Activated T-cell treated with anti-CD3 and anti-CD28 coated beads, Interleukin-2, amount 50 U/mL, for 24 hours (primary cell): ENCODE measurements at regions not wholly inside any gene's neighbourhood (a gene's known extent, or its start where the extent isn't known, plus 50 kb on each side); places are given as distances from the start of the nearest gene placed in this dataset.
A peak's percentile ranks its signal among the peaks of the same experiment; 100 is the strongest.

Experiments used
- DNase-seq: peaks from one replicate; pipeline ENCODE4 v3.0.0-alpha.2; 2020
- H3K27ac Mint-ChIP-seq: 2 replicates; pipeline ENCODE4 v1.8.0; 2020; ENCODE audit warnings: mild to moderate bottlenecking, mixed read lengths
- H3K27me3 Mint-ChIP-seq: 2 replicates; pipeline ENCODE4 v1.8.0; 2020; ENCODE audit warnings: mixed read lengths
- H3K36me3 Mint-ChIP-seq: 2 replicates; pipeline ENCODE4 v1.8.0; 2020; ENCODE audit warnings: low read depth, mixed read lengths
- H3K4me1 Mint-ChIP-seq: 2 replicates; pipeline ENCODE4 v1.8.0; 2020; ENCODE audit warnings: low read depth, mixed read lengths
- H3K4me3 Mint-ChIP-seq: 2 replicates; pipeline ENCODE4 v1.8.0; 2020; ENCODE audit warnings: mild to moderate bottlenecking, moderate library complexity, mixed read lengths
- H3K9me3 Mint-ChIP-seq: 2 replicates; pipeline ENCODE4 v1.8.0; 2020; ENCODE audit warnings: mixed read lengths

DNA sequence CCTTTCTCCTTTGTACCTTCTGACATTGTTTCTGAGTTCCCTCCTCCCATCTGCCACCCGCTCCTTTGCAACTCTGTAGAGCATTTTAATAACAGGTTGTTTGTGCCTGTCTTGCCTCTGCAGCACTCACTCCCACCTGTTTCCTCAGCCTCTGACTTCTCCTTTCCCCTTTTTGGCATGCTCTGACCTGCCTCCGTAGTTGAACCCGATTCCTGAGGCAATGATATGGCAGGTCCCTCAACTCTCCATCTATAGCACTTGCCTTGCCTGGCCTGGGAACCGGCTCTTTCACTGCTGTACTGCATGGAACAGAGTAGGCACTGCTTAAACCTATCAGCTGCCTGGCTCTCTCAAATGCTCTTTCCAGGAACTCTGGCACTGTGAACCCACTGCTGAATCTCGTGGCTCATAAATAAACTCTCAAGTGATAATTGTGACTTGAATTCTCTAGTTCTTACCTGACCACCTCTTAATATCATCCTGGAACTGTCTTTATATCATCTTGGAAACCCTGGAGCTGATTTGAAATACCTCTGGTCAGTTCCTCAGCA lies 50.3 kb downstream of the UTRN start:
- Mint-ChIP-seq H3K27me3 (no peaks in the 10 kb centered on the region), H3K4me1 (peaks cover 51% of the 10 kb centered on the region), H3K4me3 (peak overlapping the region; percentile 70), H3K36me3 (no peaks in the 10 kb centered on the region), H3K27ac (peak overlapping the region; percentile 61), H3K9me3 (no peaks in the 10 kb centered on the region)
- DNase-seq = no peak

DNA sequence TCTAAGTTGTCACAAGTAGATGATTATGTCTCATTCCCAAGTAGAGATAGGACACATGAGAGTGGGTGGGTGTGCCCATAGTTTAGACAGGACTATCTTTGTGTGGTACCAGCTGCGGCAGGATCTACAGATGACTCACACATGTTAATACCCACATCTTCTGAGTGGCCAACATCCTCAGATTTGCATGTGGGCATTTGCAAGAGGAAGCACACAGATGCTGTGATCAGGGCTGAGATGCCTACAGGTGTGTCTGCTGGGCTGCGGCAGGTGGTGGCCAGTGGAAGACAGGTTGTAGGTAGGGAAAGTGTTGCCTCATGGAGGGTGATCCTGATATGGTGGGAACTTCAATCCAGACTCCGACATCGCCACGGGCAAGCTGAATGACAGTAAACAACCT lies 50.8 kb downstream of the UTRN start:
- Mint-ChIP-seq H3K9me3 (no peaks in the 10 kb centered on the region), H3K36me3 (no peaks in the 10 kb centered on the region), H3K4me1 (peaks cover 57% of the 10 kb centered on the region), H3K4me3 (no peak overlapping the region), H3K27ac (no peak overlapping the region), H3K27me3 (no peaks in the 10 kb centered on the region)
- no peak for DNase-seq

DNA sequence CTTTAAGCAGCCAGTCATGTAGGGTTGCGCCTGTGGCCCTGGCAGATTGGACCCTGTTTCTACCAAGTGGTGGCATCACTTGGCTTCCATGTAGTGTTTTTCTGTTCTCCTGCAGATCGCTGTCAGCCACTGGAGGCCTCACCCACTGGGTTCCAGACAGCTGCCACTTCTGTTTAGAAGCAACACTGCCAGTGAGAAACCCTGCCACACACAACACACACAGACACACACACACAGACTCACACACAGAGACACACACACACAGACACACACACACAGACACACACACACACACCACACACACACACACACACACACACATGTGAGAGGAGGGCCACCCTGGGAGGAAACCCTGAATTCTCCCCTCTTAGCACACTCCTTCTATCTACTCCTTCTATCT lies 51.8 kb downstream of the UTRN start:
- H3K4me1 Mint-ChIP-seq = peaks cover 66% of the 10 kb centered on the region
- no peaks in the 10 kb centered on the region for H3K9me3 Mint-ChIP-seq
- DNase-seq = no peak
- H3K36me3 Mint-ChIP-seq = no peaks in the 10 kb centered on the region
- H3K27me3 Mint-ChIP-seq = no peaks in the 10 kb centered on the region
- no peak overlapping the region for H3K27ac Mint-ChIP-seq
- no peak overlapping the region for H3K4me3 Mint-ChIP-seq

DNA sequence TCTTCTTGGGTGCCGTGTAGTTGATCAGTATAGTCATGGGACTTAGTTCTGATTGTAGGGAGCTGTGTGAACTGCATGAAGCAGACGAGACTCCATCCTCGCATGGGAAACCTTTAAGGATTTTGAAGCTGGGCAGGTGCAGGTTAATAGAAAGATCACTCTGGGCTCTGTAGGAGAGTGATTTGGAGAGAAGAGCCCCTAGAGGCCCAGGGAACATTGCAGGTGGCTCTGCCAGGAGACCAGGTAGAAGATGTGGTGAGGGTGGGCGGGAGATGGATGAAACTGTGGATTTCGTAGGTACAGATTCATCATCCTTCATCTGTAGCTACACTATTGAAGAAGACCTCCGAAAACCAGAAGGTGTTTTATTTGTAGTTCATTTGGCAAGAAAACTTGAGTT lies 53.3 kb downstream of the UTRN start:
- Mint-ChIP-seq H3K4me1 (peaks cover 73% of the 10 kb centered on the region), H3K27me3 (no peaks in the 10 kb centered on the region), H3K27ac (no peak overlapping the region), H3K4me3 (no peak overlapping the region), H3K36me3 (no peaks in the 10 kb centered on the region), H3K9me3 (no peaks in the 10 kb centered on the region)
- DNase-seq = no peak

DNA sequence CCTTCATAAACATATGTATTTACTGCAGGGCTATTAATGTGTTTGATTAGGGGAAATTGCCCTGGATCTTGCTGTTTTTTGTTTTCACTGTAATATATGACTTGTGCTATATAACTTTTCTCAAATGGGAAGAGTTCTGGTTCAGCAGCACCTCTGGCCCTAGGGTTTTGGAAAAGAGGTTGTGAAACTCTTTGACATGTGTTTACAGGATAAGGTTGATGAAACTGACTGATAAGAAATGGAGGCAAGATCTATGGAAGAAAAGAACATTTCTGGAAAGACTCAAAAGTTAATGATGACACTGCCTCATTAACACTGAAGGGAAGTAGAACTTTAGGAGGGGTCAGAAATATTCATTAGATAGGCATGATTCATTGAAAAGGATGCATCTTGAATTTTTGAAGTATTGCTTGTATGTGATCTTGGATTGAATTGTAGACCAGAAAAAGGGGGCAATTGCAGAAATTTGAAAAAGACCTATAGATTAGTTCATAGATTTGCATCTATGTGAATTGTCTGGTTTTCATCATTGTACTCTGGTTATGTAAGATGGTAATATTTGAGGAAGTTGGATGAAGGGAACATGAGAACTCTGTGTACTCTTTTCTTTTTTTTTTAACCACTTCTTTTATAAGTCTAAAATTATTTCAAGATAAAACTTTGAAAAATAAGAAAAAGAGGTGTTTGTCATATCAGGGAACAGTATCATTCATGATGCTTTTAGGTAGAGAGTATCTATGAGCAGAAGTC lies 54.0 kb downstream of the UTRN start:
- no peak overlapping the region for H3K27ac Mint-ChIP-seq
- H3K4me1 Mint-ChIP-seq = peaks cover 74% of the 10 kb centered on the region
- no peak for DNase-seq
- no peaks in the 10 kb centered on the region for H3K27me3 Mint-ChIP-seq
- H3K4me3 Mint-ChIP-seq = no peak overlapping the region
- H3K9me3 Mint-ChIP-seq = no peaks in the 10 kb centered on the region
- H3K36me3 Mint-ChIP-seq = peaks cover 3% of the 10 kb centered on the region

DNA sequence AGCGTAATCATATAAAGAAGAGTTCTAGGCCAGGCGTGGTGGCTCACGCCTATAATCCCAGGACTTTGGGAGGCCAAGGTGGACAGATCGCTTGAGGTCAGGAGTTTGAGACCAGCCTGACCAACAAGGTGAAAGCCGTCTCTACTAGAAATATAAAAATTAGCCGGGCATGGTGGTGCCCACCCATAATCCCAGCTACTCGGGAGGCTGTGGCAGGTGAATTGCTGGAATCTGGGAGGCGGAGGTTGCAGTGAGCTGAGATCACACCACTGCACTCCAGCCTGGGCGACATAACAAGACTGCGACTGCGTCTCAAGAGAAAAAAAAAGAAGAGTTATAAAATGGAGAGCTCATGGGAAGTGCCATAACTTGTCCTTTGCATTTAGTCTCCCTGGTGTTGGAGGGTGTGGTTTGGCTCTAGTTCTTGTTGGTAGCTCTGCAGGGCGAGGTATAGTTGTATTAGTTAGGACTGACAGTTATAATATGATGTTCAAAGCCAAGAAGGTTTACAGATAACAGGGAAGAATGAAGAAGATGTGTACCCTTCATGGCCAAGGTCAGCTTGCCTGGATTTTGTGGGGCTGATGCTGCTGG lies 54.8 kb downstream of the UTRN start:
- Mint-ChIP-seq H3K27ac (no peak overlapping the region), H3K36me3 (peaks cover 7% of the 10 kb centered on the region)

DNA sequence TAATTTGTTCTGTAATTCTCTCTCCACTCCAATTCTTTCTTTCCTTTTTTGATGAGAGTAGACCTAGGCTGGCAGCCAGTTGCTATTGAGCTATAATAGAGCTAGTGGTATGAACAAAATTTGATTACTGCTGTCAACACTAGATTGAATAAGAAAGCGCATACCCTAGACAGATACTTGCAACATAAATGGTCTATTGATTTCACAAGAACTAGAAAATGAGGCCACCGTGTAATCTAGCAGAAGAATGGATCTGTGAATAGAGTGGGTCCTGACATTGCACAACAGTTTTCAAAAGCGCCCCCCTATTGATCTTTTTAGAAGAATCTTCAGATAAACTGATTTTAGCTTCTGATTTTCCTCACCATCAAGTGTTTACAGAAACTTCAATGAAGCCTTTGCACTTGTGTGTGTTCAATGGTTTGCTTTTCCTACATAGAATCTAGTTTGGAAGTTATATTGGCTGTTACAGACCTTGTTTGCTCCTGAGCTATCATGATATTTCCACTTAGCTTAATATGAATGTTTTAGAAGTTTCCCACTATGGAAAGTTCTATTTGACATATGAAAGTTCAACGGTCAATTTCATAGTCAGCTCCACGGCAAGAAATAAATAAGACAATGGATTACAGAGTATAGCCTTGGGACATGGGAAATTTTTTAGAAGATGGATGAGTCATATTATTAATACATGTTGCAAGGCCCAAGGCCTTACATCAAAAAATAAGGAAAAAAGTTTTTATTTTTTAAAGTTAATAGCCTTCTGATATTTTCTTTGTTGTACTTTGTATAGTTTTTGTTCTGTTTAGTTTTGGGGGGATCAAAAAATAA lies 55.6 kb downstream of the UTRN start:
- Mint-ChIP-seq H3K36me3 (peaks cover 7% of the 10 kb centered on the region), H3K9me3 (no peaks in the 10 kb centered on the region), H3K4me3 (no peak overlapping the region), H3K27me3 (no peaks in the 10 kb centered on the region), H3K4me1 (peaks cover 73% of the 10 kb centered on the region), H3K27ac (no peak overlapping the region)
- no peak for DNase-seq

More for the DNA sequence above, 54.8 kb downstream of the UTRN start:
- Mint-ChIP-seq H3K9me3 (no peaks in the 10 kb centered on the region), H3K27me3 (no peaks in the 10 kb centered on the region), H3K4me1 (peaks cover 74% of the 10 kb centered on the region), H3K4me3 (no peak overlapping the region)
- DNase-seq = no peak

DNA sequence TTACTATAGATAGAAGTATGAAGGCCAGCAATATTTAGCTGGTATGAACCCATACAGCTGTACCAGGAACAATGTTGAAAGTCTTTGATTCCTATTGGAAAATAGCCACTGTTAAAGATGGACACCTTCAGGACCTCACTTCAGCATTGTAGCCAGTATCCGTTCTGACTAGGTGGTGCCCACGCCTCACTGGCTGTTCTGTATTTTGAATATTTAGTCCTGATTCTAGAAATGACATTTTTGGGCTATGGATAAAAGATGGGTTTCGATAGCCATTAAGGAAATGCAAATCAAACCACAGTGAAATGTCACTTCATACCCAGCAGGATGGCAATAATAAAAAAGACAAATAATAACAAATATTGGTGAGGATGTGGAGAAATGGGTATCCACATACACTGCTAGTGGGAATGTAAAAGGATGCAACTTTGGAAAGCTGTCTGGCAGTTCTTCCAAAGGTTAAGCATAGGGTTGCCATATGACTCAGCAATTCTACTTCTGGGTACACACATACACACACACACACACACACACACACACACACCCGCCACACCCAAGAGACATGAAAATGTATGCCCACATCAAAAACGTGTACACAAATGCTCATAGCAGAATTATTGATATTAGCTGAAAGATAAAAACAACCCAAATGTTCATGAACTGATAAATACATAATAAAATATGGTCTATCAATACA lies 56.8 kb downstream of the UTRN start:
- H3K36me3 Mint-ChIP-seq = peaks cover 7% of the 10 kb centered on the region
- no peaks in the 10 kb centered on the region for H3K27me3 Mint-ChIP-seq
- DNase-seq = no peak
- no peak overlapping the region for H3K27ac Mint-ChIP-seq
- no peak overlapping the region for H3K4me3 Mint-ChIP-seq
- peaks cover 69% of the 10 kb centered on the region for H3K4me1 Mint-ChIP-seq
- H3K9me3 Mint-ChIP-seq = no peaks in the 10 kb centered on the region

DNA sequence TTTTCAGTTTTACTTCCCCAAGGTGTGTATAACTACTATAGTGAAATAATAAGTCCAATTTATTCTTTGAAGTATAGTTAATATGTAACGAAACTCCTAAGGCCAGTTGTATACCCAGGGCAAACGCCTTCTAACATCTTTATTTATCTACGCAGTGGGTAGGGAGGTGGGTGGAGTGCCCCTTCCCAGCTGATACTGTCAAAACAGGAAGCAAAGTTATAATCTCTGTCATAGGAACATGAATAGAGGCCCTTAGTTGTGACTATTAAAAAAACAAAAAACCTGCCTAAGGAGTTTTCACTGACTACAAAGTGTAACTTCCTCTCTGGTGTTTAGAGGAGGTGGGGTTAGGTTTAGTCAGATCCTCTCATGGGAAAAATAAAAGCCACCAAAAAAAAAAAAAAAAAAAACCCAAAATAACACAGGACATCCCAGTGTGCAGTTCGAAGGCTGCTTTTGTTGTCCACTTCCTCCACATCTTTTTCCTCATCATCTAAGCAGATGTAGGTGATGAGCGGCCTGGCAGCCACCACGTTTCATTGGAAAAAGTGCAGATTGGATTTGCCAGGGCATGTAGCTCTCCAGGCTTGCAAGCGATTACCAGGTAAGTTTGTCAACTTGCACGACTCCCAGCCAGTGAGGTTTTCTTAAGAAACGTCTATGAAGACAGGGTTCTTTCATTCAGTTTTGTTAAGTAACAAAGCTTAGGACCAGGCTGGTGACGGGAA lies 58.7 kb downstream of the UTRN start:
- H3K4me3 Mint-ChIP-seq = peak overlapping the region; percentile 87
- H3K27me3 Mint-ChIP-seq = no peaks in the 10 kb centered on the region
- H3K4me1 Mint-ChIP-seq = peaks cover 75% of the 10 kb centered on the region
- peak overlapping the region; percentile 98 for H3K27ac Mint-ChIP-seq
- DNase-seq = peak; percentile 60
- H3K36me3 Mint-ChIP-seq = peaks cover 9% of the 10 kb centered on the region
- H3K9me3 Mint-ChIP-seq = peaks cover 4% of the 10 kb centered on the region

DNA sequence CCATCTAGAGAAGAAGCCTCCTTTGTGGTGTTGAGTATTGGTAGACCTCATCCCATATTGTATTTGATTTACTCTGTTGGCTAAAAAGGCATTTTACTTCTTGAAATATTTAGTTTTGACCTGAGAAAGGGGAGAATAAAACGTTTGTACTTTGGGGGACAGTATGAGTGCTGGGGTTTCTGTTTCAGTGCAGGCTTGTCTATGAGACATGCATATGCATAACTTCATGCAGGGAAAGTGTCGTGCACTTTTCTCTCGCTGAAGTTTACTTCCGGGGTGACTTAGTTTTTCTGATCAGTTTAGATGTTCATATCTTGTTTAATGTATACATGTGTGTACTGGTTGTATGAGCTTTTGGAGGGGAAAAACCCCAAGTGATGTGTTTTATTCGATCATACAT lies 59.5 kb downstream of the UTRN start:
- no peaks in the 10 kb centered on the region for H3K27me3 Mint-ChIP-seq
- DNase-seq = no peak
- peaks cover 4% of the 10 kb centered on the region for H3K9me3 Mint-ChIP-seq
- peak overlapping the region; percentile 87 for H3K4me3 Mint-ChIP-seq
- peaks cover 9% of the 10 kb centered on the region for H3K36me3 Mint-ChIP-seq
- peak overlapping the region; percentile 98 for H3K27ac Mint-ChIP-seq
- H3K4me1 Mint-ChIP-seq = peaks cover 78% of the 10 kb centered on the region

DNA sequence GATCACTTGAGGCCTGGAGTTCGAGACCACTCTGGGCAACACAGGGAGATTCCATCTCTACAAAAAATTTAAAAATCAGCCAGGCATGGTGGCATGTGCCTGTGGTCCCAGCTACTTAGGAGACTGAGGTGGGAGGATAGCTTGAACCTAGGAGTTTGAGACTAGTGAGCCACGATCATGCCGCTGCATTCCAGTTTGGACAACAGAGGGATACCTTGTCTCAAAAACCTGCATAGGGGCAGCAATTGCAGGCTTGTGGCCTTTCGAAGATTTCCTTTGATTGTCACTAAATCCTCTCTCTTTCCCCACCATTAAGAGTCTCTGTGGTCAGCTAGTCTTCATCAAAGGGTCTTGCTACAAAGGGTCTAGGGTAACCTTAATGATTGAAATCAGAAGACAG lies 60.3 kb downstream of the UTRN start:
- Mint-ChIP-seq H3K36me3 (peaks cover 9% of the 10 kb centered on the region), H3K27me3 (no peaks in the 10 kb centered on the region), H3K27ac (peak overlapping the region; percentile 98), H3K4me3 (peak overlapping the region; percentile 87), H3K9me3 (peaks cover 4% of the 10 kb centered on the region), H3K4me1 (peaks cover 83% of the 10 kb centered on the region)
- no peak for DNase-seq

DNA sequence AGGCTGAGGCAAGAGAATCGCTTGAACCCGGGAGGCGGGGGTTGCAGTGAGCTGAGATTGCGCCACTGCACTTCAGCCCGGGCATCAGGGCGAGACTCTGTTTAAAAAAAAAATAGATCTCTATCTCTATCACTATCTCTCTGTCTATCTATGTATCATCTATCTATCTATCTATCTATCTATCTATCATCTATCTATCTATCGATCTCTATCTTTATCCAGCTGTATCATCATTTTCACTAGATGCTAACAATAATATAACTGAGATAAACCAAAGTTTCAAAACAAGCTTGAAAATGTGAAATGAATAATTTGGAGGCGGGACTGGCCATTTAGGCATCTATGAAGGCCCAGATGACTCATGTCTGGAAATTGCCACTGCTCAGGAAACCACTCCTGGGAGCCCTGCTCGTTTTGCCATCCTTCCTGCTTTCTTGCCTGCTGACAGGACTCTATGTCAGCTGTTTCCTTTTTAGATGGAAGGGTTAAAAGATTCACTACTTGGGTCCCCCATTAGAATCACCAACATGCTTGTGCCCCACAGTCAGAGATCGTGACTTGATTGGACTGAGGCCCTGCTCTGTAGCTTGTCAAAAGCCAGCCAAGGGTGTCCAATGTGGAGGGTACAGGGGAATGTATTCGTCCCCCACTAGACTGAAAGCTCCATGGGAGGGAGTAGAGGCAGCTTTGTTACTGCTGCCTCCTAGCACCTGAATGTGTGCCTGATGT lies 61.7 kb downstream of the UTRN start:
- no peak for DNase-seq
- Mint-ChIP-seq H3K4me3 (peak overlapping the region; percentile 66), H3K27ac (peak overlapping the region; percentile 87), H3K4me1 (peaks cover 84% of the 10 kb centered on the region), H3K9me3 (peaks cover 4% of the 10 kb centered on the region), H3K36me3 (peaks cover 9% of the 10 kb centered on the region), H3K27me3 (no peaks in the 10 kb centered on the region)

DNA sequence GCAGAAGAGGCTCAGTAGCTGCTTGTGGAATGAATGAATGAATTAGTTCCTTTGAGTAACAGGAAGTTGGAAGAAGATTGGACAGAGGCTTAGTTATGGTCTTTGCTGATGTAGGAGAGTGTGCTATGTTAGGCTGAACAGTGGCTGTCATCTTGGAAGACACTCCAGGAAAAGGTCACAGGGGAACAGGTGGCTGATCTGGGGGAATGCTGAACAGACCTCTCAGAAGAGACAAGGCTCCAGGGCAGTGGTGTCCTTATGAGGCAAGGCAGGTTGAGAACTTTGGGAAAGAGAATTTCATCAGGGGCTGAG lies 62.3 kb downstream of the UTRN start:
- peaks cover 85% of the 10 kb centered on the region for H3K4me1 Mint-ChIP-seq
- H3K36me3 Mint-ChIP-seq = peaks cover 9% of the 10 kb centered on the region
- no peak for DNase-seq
- no peak overlapping the region for H3K4me3 Mint-ChIP-seq
- peaks cover 4% of the 10 kb centered on the region for H3K9me3 Mint-ChIP-seq
- H3K27me3 Mint-ChIP-seq = no peaks in the 10 kb centered on the region
- peak overlapping the region; percentile 87 for H3K27ac Mint-ChIP-seq
